ENCODE measurements at regions not wholly inside any gene's neighbourhood (a gene's known extent, or its start where the extent isn't known, plus 50 kb on each side); places are given as distances from the start of the nearest gene placed in this dataset.

- Mint-ChIP-seq H3K27ac (no peak overlapping the region), H3K27me3 (ENCODE audit: low read depth) (peaks cover 24% of the 10 kb centered on the region), H3K9me3 (no peaks in the 10 kb centered on the region), H3K4me3 (no peak overlapping the region), H3K4me1 (peaks cover 5% of the 10 kb centered on the region), H3K36me3 (ENCODE audit: low read depth) (no peaks in the 10 kb centered on the region)
- no peak for TF ChIP-seq CTCF (IDR thresholded peaks at IDR 0.05; ENCODE audit: unreplicated experiment in 3 of 3)
Measured at GRCh38 chr11:131218542-131218941, 151.9 kb upstream of the NTM start.

DNA sequence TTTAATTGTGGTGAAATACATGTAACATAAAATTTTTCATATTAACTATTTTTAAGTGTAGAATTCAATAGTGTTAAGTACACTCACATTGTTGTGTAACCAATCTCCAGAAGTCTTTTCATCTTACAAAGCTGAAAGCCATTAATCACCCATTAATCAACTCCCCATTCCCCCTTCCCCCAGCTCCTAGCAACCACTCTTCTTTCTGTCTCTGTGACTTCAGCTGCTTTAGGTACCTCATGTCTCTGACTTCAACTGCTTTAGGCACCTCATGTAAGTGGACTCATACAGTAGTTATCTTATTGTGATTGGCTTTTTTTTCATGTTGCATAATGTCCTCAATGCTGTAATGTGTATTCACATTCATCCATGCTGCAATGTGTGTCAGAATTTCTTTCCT, 150.8 kb upstream of the NTM start:
- Mint-ChIP-seq H3K4me1 (peaks cover 5% of the 10 kb centered on the region), H3K9me3 (peaks cover 4% of the 10 kb centered on the region), H3K4me3 (no peak overlapping the region), H3K27me3 (ENCODE audit: low read depth) (peaks cover 24% of the 10 kb centered on the region), H3K36me3 (ENCODE audit: low read depth) (no peaks in the 10 kb centered on the region), H3K27ac (no peak overlapping the region)
- TF ChIP-seq CTCF (IDR thresholded peaks at IDR 0.05; ENCODE audit: unreplicated experiment in 3 of 3): no peak

GRCh38 chr11:131223198-131223991, 147.0 kb upstream of the NTM start:
- Mint-ChIP-seq H3K4me3 (no peak overlapping the region), H3K27me3 (ENCODE audit: low read depth) (peaks cover 14% of the 10 kb centered on the region), H3K27ac (no peak overlapping the region), H3K36me3 (ENCODE audit: low read depth) (no peaks in the 10 kb centered on the region), H3K4me1 (no peaks in the 10 kb centered on the region), H3K9me3 (peaks cover 9% of the 10 kb centered on the region)
- no peak for TF ChIP-seq CTCF (IDR thresholded peaks at IDR 0.05; ENCODE audit: unreplicated experiment in 3 of 3)

DNA sequence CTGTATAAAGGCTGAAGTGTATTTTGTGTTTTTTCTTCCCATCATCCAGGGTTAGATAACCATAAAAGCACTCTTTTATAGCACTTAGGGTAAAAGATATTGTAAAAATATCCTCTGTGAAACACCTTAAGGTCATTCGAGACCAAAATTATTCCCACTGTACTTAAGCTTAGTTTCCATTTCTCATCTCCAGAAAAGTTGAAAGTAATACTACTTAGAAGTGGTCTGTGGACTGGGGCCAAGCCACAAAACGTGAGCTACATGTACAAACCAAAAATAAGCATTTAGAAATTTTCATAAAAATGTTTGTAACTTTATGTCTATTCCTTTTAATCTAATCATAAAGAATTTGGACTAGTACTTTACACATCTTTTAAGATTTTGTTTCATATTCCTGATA, 142.0 kb upstream of the NTM start:
- Mint-ChIP-seq H3K36me3 (ENCODE audit: low read depth) (no peaks in the 10 kb centered on the region), H3K27me3 (ENCODE audit: low read depth) (peaks cover 16% of the 10 kb centered on the region), H3K27ac (no peak overlapping the region), H3K4me3 (no peak overlapping the region), H3K4me1 (peaks cover 10% of the 10 kb centered on the region), H3K9me3 (peaks cover 9% of the 10 kb centered on the region)
- TF ChIP-seq CTCF (IDR thresholded peaks at IDR 0.05; ENCODE audit: unreplicated experiment in 3 of 3): no peak

DNA sequence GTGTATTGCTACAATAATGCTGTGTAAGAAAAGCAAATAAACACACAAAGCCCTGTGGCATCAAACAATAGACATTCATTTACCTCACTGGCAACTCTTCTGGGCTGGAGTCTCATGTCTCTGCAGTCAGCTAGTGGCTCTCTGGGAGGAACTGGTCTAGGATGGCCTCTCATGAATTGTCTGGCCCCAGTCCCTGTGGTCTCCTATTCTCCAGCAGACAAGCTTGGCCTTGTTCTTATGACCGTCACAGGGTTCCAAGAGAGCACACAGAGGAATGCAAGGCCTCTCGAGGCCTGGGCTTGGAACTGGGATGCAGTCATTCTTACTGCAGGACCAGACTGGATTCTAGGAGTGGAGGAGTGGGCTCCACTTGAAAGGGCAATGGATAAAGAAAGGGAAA, 141.2 kb upstream of the NTM start:
- Mint-ChIP-seq H3K27ac (no peak overlapping the region), H3K36me3 (ENCODE audit: low read depth) (no peaks in the 10 kb centered on the region), H3K9me3 (peaks cover 9% of the 10 kb centered on the region), H3K4me1 (peaks cover 10% of the 10 kb centered on the region), H3K4me3 (no peak overlapping the region), H3K27me3 (ENCODE audit: low read depth) (peaks cover 16% of the 10 kb centered on the region)
- no peak for TF ChIP-seq CTCF (IDR thresholded peaks at IDR 0.05; ENCODE audit: unreplicated experiment in 3 of 3)
